ENCODE measurements at regions not wholly inside any gene's neighbourhood (a gene's known extent, or its start where the extent isn't known, plus 50 kb on each side); places are given as distances from the start of the nearest gene placed in this dataset.

- no peak for DNase-seq
These were observed 684.3 kb upstream of the SORCS1 start for GRCh38 chr10:107848726-107849360.

GRCh38 chr10:107847620-107848019 is 683.1 kb upstream of the SORCS1 start:
- no peak for DNase-seq

GRCh38 chr10:107834706-107835105 is 670.2 kb upstream of the SORCS1 start:
- no peak for DNase-seq

- no peak for DNase-seq
These were observed 667.3 kb upstream of the SORCS1 start for GRCh38 chr10:107831772-107832171.

GRCh38 chr10:107829161-107829560 is 664.7 kb upstream of the SORCS1 start:
- no peak for DNase-seq

GRCh38 chr10:107826171-107826570 is 661.7 kb upstream of the SORCS1 start:
- no peak for DNase-seq

GRCh38 chr10:107814865-107815487 is 650.5 kb upstream of the SORCS1 start:
- DNase-seq = no peak

GRCh38 chr10:107813451-107814162 is 649.1 kb upstream of the SORCS1 start:
- no peak for DNase-seq

GRCh38 chr10:107809889-107810288 is 645.4 kb upstream of the SORCS1 start:
- no peak for DNase-seq

- DNase-seq = no peak
These were observed 643.3 kb upstream of the SORCS1 start for GRCh38 chr10:107807836-107808235.

- DNase-seq = no peak
These were observed 641.5 kb upstream of the SORCS1 start for GRCh38 chr10:107806026-107806425.

- no peak for DNase-seq
These were observed 639.0 kb upstream of the SORCS1 start for GRCh38 chr10:107803546-107803945.

- DNase-seq = no peak
These were observed 635.6 kb upstream of the SORCS1 start for GRCh38 chr10:107800061-107800460.

GRCh38 chr10:107790271-107790670 is 625.8 kb upstream of the SORCS1 start:
- DNase-seq = no peak

GRCh38 chr10:107771066-107771465 is 606.6 kb upstream of the SORCS1 start:
- no peak for DNase-seq

- DNase-seq = no peak
These were observed 602.7 kb upstream of the SORCS1 start for GRCh38 chr10:107767185-107767584.

GRCh38 chr10:107754814-107755213 is 590.3 kb upstream of the SORCS1 start:
- no peak for DNase-seq

GRCh38 chr10:107749235-107749634 is 584.7 kb upstream of the SORCS1 start:
- DNase-seq = no peak

GRCh38 chr10:107747851-107748250 is 583.3 kb upstream of the SORCS1 start:
- DNase-seq = no peak

GRCh38 chr10:107741971-107742370 is 577.5 kb upstream of the SORCS1 start:
- DNase-seq = no peak

GRCh38 chr10:107740962-107741690 is 576.6 kb upstream of the SORCS1 start:
- DNase-seq = no peak

- DNase-seq = no peak
These were observed 575.4 kb upstream of the SORCS1 start for GRCh38 chr10:107739951-107740350.

- no peak for DNase-seq
These were observed 569.0 kb upstream of the SORCS1 start for GRCh38 chr10:107733328-107734130.

All from stimulated activated CD4-positive, alpha-beta T cell treated with anti-CD3 and anti-CD28 coated beads, Interleukin-2, amount 100 ng/mL, for 24 hours (primary cell).